SK-N-MC (cell line): ENCODE measurements at regions not wholly inside any gene's neighbourhood (a gene's known extent, or its start where the extent isn't known, plus 50 kb on each side); places are given as distances from the start of the nearest gene placed in this dataset.
"Not testable (repeated sequence)": the region's sequence is repeated elsewhere in the genome, so short reads cannot be mapped to it uniquely, and the experiment has no call there.

Experiments used
- EZH2 ChIP-seq: fragments of 200-600 bp; sonication (generic); IDR thresholded peaks from one replicate; pipeline ENCODE4 v1.6.1; 2017; ENCODE audit warnings: antibody characterized with exemption
- POLR2AphosphoS5 ChIP-seq: IDR thresholded peaks from 2 replicates; pipeline ENCODE4 v1.6.1; 2012; ENCODE audit warnings: mild to moderate bottlenecking, low read depth, low read length, borderline replicate concordance

GRCh38 chr5:67982160-67982559, 233.4 kb upstream of the PIK3R1 start:
- TF ChIP-seq POLR2AphosphoS5, EZH2: not testable (repeated sequence)
